ENCODE measurements at regions not wholly inside any gene's neighbourhood (a gene's known extent, or its start where the extent isn't known, plus 50 kb on each side); places are given as distances from the start of the nearest gene placed in this dataset.

DNA sequence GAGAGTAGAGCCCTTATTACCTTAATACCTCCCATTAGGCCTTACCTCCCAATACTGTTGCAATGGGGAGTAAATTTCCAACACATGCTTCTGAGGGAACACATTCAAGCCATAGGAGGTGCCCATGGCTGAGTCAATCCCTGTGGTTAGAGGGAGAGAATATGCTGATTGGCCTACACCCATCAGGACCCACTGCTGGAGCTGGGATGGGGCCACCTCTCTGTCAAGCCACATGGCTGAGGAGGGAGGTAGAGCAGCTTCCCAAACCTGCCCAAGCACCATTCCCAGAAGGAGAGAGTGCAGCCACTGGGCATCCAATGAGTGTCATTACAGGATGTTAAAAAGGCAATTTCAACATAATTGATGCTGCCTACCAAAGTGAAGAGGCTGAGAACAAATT is 228.1 kb downstream of the C1orf94 start:
- H3K4me3 ChIP-seq, result no peak overlapping the region

DNA sequence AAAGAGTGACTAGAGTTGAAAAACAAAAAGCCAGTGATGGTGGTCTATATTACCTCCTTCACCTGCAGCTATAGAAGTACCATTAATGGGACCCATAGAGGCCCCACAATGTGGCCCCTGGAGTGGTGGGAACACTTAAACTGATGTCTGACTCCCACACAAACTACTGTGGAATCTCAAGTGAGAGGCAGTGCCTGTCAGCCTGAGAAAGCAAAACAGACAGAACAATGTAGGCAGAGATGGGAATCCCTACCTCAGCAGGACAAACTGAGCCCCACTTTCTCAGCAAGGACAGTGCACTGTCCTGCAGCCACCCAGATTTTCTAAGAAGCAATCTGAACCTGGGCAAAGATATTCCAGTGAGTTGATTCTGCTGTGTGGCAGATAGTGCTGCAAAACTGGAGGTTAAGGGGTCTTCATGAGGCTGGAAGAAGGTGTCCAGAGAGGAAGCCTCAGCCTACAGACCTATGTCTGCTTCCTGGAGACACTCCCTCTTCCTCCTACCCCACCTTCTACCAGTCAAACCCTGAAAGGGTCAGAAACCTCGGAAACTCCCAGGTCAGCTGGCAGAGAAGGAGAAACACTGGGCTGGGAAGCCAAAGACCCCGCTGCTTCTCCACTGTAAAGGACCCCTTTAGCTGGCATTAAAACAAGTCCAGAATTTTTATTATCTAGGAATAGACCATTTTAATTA is 228.7 kb downstream of the C1orf94 start:
- no peak overlapping the region for H3K27ac ChIP-seq
- no peak overlapping the region for H3K4me3 ChIP-seq

More for the DNA sequence above, 228.1 kb downstream of the C1orf94 start:
- H3K27ac ChIP-seq, result no peak overlapping the region

DNA sequence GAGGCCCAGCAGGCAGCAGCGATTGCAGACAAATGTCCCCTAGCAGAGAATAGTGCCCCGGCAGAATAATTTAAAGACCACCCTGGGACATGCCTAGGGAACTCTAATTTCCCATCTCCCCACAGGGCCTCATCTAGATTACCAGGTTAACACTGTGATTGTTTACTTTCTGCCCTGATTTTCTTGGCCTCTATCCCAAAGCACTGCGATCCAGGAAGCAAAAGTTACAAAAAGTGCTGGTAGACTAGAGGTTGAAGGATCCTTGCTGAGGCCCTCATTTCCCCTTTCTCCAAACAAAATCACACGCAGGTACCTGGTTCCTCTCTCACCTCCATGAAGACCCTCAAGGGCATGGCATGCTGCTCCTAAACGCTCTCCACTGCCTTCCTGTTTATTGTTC is 229.7 kb downstream of the C1orf94 start:
- no peak overlapping the region for H3K4me3 ChIP-seq
- H3K27ac ChIP-seq, result peak overlapping the region in 2 of 21 experiments; percentile 11 to 12

DNA sequence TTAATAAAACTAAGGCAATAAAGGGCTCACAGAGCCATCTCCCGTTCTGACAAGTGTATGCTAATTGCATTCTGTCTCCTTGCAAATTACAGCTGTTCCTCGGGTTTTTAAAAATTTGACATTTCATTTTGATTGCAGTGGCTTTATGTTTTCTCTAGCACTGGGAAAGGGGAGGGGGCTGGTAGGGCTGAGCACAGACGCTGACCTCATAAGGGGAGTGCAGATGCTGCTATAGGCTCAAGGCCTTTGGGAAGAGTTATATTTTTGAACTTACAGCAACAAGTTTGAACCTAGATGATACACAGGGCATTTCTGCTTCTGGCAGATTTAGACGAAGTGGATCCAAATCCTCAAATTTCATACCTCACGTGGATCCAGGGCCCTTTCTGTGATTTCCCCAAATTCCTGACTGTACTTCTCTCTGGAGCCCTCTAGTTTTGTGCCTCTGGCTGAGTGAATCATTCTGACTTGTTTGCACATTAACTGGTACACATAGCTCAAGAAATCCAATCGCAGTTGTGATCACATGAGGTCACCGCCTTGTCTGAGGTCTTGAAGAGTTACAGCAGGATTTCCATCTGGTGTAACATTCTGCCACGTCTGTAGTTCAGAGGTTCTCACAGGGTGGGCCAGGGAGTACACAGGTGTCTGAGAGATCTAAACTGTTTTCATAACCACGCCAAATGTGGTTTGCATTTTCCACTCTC is 230.3 kb downstream of the C1orf94 start:
- H3K27ac ChIP-seq, result peak overlapping the region in 2 of 21 experiments; percentile 11 to 12

DNA sequence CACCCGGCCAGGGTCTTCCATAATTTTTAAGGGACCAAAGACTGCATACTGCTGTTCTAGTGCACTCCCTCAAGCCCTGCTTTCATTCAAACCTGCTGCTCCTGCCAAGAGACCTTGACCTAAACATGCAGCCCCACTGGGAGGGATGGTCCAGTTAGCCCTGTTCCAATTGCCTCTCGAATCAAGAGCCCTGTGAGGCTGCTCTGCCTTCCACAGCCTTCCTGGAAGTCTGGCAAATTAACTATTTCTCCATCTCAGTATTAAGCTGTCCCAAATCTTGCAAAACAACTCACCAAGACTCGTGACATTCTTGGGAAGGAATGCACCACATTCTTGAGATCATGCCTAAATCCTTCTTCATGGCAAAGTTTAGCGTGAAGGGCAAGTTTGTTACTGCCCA is 231.3 kb downstream of the C1orf94 start:
- Histone ChIP-seq H3K27ac (no peak overlapping the region), H3K4me3 (no peak overlapping the region)

More for the DNA sequence above, 230.3 kb downstream of the C1orf94 start:
- H3K4me3 ChIP-seq, result no peak overlapping the region

DNA sequence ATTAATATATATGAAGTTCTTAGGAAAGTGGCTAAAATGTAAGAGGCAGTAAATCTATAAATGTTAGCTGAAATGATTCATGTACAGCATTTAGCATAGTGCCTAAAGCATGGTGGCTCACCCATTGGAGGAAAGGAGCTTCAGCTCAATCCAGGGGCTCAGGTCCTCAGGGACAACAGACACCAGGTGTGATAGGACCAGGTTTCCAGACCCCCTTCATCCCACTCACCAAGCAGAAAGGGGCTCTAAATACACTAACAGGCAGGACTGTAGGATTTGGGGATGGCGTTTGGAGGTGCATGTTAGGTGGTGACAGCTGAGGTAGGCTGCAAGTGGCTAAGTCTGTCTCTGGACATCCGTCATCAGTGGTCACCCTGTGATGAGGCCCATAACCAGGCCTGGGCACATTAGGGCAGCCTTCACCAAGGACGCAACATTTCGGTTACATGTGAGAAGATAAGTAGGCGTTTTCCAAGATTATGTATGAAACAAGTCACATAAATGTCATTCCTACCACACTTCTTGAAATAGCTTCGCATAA is 233.1 kb downstream of the C1orf94 start:
- Histone ChIP-seq H3K4me3 (no peak overlapping the region), H3K27ac (no peak overlapping the region)

DNA sequence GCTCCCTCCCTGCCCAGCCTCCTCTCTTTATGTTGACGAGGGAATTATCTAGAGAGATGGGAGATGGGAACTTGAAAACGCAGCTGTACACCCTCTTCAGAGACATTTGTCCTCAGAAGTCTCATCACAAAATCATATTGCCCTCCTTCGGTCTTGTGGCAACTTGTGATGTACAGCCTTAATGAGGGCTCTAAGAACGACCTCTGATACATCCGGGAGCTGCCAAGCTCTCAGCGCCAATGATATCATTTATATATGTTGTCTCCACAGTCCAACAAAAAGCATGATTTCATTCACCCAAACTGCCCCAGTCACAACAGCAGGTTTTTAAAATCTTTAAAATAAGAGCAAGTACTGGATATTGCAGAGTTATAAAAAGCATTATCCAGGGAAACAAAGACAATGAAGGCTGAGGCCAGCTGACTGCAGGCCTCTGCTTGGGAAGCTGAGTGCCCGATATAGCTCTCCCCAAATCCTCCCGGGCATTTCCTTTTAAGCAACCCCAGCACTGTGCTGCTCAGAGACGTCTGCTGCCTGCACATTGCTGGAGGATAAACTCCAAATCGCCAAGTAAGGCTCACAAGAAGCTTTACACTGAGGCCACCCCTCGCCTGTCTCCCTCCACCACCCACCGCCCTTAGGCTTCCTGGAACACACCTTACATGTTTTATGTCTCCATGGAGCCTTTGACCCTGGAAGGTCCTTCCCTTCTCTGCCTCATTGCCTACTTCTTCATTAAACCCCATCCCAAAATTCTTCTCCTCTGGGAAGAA is 236.1 kb downstream of the C1orf94 start:
- H3K4me3 ChIP-seq, result no peak overlapping the region
- H3K27ac ChIP-seq, result no peak overlapping the region

DNA sequence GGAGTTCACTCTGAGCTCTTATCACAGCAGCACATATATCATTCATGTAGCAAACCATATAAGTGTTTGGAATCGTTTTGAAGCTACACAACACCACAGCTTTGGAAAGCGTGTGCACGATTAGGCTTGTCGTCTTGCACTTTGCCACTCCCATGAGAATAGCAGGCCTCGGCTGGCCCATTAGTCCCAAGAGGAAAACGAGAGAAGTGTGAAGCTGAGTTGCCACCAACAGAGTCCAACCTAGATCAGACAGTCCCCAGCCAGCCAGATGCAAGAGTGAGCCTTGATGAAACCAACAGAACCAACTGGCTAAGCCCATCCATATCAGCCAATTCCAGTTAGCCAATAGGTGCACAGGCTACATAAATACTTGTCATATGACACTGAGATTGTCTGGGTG is 238.4 kb downstream of the C1orf94 start:
- H3K27ac ChIP-seq, result peak overlapping the region in 4 of 21 experiments; percentile 4 to 63 (median 52)
- H3K4me3 ChIP-seq, result no peak overlapping the region

DNA sequence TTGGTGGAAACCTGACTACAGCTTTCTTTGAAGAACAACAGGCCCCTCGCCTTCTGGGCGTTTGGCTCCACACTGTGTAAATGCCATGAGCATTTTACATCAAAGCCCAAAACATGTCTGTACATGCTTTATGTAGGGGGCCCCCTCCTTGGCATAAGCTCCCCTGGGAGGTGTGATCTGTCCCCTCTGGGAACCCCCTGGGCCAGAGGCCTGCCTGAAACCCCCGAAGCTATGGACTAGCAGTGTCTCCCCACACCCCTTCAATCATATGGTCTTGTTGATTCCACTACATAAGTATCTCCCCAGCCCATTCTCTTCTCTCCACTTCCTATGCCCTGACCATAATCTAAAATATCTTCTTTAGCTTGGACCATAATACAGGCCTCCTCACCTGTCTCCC is 241.5 kb downstream of the C1orf94 start:
- Histone ChIP-seq H3K27ac (no peak overlapping the region), H3K4me3 (no peak overlapping the region)

DNA sequence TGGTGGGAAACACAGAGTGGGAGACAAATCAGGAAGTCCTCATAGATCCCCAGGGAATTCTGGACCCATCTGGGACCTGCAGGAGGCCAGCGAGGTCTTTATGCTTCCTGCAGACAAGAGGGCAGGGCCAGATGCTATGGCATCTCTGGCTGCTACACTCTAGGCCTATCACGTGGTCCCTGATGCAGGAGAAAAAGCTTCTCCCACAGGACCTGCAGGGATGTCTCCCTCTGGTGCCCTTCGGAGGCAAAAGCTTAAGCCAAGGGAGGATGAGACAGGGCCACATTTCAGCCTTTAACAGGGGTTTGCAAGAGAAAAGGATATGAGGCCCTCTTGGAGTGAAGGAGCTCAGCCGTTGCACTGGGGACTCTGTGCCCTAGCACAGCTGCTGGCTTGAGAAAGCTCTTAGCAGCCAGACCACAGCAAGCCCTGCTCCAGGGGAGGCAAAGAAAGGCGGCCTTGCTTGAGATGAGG is 243.0 kb downstream of the C1orf94 start:
- no peak overlapping the region for H3K4me3 ChIP-seq
- no peak overlapping the region for H3K27ac ChIP-seq

DNA sequence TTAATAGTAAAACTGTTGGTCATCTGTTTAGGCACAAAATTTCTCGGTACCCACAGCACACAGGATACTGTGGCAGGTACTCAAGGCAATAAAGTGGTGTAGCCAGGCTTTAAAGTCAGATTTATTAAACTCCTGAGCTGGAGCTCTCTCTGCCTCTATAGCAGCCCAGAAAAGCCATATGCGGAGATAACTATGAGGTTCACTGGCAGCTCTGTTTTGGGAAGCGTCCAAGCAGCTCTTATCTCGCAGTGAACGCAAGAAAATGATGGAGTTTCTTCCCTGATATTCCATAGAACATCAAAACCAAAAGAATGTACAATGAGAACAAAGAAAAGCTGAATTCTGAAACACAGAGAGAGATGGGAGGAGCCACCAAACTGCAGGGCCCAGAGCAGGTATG is 248.3 kb downstream of the C1orf94 start:
- Histone ChIP-seq H3K27ac (no peak overlapping the region), H3K4me3 (no peak overlapping the region)

DNA sequence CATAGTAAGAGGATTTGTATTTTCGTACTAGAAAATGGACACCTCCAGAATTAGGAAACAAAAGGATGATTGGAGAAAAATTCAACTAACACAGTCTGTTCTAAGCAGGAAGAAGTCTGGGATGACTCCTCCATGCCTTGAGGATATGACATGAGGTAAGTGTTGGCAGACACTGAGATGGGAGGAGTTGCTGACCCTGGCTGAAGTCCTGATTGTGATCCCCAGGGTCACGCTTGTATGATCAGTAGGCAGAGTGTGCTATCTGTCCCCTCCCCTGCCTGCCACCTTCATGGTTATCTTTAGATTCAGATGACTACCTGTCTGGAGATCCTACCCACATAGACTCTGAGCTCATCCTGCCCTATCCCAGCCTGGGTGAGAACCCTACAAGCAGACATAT is 249.1 kb downstream of the C1orf94 start:
- Histone ChIP-seq H3K4me3 (no peak overlapping the region), H3K27ac (no peak overlapping the region)

DNA sequence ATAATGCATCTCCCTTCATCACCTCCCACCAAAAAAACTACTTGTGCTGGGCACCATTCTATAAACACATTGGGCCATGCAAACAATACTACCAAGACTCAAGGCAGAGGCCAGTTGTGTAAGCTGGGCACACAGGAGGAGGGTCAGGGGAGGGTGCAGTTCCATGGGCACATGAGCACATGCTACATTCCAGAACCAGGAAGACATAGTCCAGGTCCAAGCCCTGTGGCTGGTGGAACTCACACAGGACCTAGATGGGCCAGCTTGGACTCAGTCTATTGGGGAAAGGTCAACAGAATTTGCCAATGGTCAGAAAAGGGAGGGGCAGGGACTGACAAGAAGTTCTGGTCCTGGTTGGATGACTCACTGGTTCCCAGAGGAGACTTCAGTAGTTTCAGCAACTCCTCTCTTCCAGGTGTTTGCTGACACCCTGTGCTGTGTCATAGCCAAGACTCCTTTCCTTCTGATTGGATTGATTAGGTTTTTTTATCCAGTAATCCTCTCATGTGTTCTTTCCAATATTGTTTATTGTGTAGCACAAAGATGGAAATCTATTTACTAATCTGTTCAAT is 249.7 kb downstream of the C1orf94 start:
- Histone ChIP-seq H3K4me3 (no peak overlapping the region), H3K27ac (no peak overlapping the region)

DNA sequence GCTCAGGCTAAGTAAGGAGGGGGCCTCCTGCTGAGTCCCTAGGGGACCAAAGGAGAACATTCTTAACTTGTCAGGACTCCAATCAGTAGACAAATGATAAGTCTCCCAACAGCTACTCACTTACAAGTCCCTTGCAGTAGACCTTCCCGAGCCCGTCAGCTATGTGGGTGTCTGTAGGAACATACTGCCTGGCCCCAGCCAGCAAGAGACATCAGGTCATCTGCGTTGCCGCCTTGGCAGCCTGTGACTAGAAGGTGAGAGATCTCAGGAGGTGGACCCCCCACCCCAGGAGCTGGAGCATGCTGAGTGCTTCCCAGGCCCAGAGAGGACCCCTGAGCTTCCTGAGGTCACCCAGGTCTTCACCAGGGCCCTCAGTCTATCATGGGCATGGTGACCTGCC is 250.5 kb downstream of the C1orf94 start:
- H3K4me3 ChIP-seq, result no peak overlapping the region
- no peak overlapping the region for H3K27ac ChIP-seq

DNA sequence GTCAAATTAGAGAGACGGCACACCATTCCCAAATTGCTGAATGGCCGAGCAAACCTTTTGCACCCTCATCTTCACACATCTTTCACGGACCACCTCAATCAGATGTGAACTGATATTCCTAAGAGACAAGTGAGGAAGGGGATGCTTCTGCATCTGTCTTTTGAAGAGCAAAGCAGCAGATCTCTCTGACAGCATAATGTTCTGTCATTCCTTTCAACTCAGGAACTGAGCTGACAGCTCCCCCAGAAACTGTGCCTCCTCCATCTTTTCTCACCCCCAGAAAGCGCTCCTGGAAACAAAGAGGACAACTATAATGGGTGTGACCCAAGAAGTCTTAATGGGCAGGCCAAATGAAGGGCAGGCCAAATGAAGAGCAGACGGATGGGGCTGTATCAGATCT is 256.4 kb downstream of the C1orf94 start:
- Histone ChIP-seq H3K27ac (no peak overlapping the region), H3K4me3 (no peak overlapping the region)

DNA sequence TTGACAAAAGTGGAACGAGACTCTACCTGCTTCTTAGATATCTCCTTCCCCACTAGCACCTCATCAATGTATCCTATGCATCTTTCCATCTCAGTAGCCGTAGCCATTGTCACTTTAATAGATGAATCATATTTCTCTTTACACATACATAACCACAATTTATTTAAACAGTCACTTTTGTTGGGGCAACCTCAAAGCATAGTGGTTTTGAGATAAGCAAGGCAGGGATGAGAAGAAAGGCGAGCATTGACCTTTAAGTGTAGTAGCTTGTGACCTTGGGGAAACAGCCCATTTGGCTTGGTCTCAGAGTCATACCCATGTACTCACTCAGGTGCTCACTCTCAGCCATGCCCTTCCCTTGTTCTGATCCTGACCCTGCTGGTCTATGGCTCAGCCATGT is 260.1 kb downstream of the C1orf94 start:
- Histone ChIP-seq H3K4me3 (no peak overlapping the region), H3K27ac (no peak overlapping the region)

DNA sequence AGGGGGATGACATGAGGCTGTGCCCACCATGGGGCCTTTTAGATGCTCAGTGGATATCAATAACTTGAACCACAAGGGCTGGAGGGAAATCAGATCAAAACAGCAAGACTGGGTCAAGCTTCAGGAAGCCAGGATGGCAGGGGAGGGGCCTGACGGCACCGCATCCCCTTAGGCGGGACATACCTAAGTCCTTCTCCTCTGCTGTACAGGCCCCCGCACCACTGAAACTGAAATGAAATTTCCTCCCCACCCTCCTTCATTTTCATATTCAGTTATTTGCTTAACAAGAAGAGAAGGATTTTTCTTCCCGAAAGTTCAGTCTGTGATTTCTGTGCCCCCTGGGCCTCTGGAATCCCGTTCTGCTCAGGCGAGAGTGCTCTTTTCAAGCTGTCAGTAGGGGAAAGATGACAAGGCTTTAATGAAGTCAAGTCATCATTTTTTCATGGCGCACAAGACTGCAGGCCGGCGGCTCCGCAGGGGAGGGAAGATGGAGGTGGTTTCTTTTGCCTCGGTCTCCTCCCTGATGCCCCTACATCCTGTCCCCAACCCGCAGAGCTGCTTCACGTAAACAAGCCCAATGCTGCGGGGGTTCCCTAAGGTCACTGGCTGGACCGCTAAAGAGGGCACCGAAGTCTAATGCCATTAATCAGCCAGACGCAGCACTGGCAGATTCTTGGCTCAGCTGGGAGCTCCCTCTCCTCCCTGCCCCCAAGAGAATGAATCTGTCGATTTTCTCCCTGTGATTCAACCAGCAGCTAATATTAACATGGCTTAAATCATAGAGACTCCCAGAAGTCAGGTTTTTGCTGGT is 264.8 kb downstream of the C1orf94 start:
- Histone ChIP-seq H3K4me3 (no peak overlapping the region), H3K27ac (no peak overlapping the region)

DNA sequence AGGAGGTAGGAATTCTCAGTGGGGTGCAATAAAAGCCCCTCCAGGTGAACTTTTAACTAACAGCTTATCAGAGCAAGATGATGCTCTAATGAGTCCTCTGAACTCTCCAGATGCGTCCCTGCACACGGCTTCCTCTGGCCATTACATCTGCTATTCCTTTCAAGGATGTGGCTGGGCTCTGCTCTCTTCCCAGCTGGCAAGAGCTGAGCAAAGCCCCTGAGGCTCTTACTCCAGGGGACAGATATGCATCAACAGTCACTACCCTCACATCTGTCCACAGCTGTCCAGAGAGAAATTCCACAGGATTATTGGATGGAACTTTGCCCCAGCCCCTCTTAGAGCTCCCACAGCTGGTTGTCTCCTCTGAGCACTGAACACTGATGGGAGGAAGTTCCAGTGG is 267.8 kb downstream of the C1orf94 start:
- Histone ChIP-seq H3K27ac (no peak overlapping the region), H3K4me3 (no peak overlapping the region)

DNA sequence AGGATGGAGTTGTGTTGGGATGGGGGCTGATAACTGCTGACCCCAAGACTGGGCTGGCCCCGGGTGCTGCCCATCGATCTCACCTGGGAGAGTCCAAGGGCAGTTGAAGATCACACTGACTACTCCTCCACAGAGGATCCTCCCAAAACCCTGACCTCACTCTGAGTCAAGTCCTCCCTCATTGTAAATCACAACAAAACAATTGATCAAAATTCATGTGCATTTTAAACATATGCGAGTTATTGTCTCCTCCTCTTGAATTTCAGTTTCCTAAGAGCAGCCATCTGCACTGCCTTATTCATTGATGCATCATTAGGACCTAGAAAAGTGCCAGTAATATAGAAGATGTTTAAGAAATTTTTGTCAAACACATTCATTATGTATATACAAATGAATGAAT is 273.6 kb downstream of the C1orf94 start:
- H3K4me3 ChIP-seq, result no peak overlapping the region

More for the DNA sequence above, 273.6 kb downstream of the C1orf94 start:
- H3K27ac ChIP-seq, result no peak overlapping the region

Data from skin epidermis (tissue), 12 donors.